Tibial nerve (tissue), 4 donors: ENCODE measurements at regions not wholly inside any gene's neighbourhood (a gene's known extent, or its start where the extent isn't known, plus 50 kb on each side); places are given as distances from the start of the nearest gene placed in this dataset.

Experiments used
- DNase-seq, 2 donors: peaks; one replicate each; pipeline ENCODE4 v3.0.0-alpha.2; 2019; ENCODE audit warnings: low spot score in 2 of 2
- H3K27ac ChIP-seq, 4 donors: fragments of 200-600 bp; sonication (generic) in 3 of 4; one replicate each; pipeline ENCODE4 v1.5.1; 2017 to 2019; ENCODE audit warnings: mild to moderate bottlenecking in 1 of 4
- H3K27me3 ChIP-seq, 2 donors: fragments of 200-600 bp; sonication (generic) in 1 of 2; one replicate each; pipeline versions ENCODE4 v1.5.1 to v1.6.0; 2017 to 2019
- H3K36me3 ChIP-seq, 3 donors: fragments of 200-600 bp; sonication (generic); one replicate each; pipeline ENCODE4 v1.5.1; 2018 to 2019
- H3K4me1 ChIP-seq, 4 donors: fragments of 200-600 bp; sonication (generic) in 3 of 4; one replicate each; pipeline ENCODE4 v1.5.1; 2017 to 2019
- H3K4me3 ChIP-seq, 4 donors: fragments of 200-600 bp; sonication (generic) in 3 of 4; one replicate each; pipeline ENCODE4 v1.5.1; 2017 to 2019; ENCODE audit warnings: mild to moderate bottlenecking in 1 of 4, moderate library complexity in 1 of 4
- H3K9me3 ChIP-seq, 4 donors: fragments of 200-600 bp; sonication (generic) in 3 of 4; one replicate each; pipeline ENCODE4 v1.5.1; 2017 to 2019
- EP300 ChIP-seq, 2 donors: sonication (generic); formaldehyde crosslinking; IDR thresholded peaks; one replicate each; pipeline ENCODE4 v1.6.1; 2017; ENCODE audit warnings: antibody characterized with exemption in 2 of 2, mild to moderate bottlenecking in 1 of 2
- POLR2A ChIP-seq, 2 donors: fragments of 450-650 bp; IDR thresholded peaks; one replicate each; pipeline ENCODE4 v1.6.1; 2017; ENCODE audit warnings: antibody characterized with exemption in 2 of 2, mild to moderate bottlenecking in 2 of 2, moderate library complexity in 2 of 2
- WGBS, 2 donors: methylation state at CpG; one replicate each; pipeline ENCODE4 v1.1.5; 2018; 5-methylcytosine and 5-hydroxymethylcytosine counted together
- TF ChIP-seq, protein P1 (sequence below), 5 experiments: fragments of 200-600 bp in 3 of 5; fragments of 450-650 bp in 2 of 5; sonication (generic) in 3 of 5; IDR thresholded peaks; one replicate each; pipeline ENCODE4 v1.5.1; 2016 to 2019; ENCODE audit warnings: antibody characterized with exemption in 5 of 5, mild to moderate bottlenecking in 3 of 5, moderate library complexity in 2 of 5

DNA sequence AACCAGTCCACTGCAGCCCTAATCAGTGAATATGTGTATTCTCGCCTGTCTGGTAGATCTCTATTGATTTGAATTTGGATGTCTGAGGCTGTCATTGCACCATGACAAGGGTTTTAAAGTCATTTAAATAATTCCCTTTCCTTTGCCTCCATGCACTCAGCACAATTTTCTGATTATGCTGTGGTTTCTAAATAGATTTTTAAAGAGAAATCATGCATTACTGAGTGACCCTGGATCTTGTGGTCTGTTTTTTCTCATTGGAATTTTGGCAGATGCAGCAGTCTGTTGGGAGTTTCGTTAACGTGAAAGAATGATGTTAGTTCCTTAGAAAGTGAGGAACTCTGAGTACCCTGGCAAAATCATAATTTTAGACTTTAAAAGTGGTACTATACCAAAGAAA lies 396.0 kb downstream of the LRRC70 start:
- H3K27me3 ChIP-seq = no peaks in the 10 kb centered on the region
- H3K4me3 ChIP-seq = no peak overlapping the region
- peak overlapping the region in 2 of 4 donors; percentile 40 to 68 for H3K27ac ChIP-seq
- H3K36me3 ChIP-seq = no peaks in the 10 kb centered on the region
- TF ChIP-seq, protein P1, sequence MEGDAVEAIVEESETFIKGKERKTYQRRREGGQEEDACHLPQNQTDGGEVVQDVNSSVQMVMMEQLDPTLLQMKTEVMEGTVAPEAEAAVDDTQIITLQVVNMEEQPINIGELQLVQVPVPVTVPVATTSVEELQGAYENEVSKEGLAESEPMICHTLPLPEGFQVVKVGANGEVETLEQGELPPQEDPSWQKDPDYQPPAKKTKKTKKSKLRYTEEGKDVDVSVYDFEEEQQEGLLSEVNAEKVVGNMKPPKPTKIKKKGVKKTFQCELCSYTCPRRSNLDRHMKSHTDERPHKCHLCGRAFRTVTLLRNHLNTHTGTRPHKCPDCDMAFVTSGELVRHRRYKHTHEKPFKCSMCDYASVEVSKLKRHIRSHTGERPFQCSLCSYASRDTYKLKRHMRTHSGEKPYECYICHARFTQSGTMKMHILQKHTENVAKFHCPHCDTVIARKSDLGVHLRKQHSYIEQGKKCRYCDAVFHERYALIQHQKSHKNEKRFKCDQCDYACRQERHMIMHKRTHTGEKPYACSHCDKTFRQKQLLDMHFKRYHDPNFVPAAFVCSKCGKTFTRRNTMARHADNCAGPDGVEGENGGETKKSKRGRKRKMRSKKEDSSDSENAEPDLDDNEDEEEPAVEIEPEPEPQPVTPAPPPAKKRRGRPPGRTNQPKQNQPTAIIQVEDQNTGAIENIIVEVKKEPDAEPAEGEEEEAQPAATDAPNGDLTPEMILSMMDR (IDR thresholded peaks at IDR 0.05) = no peak
- TF ChIP-seq POLR2A (IDR thresholded peaks at IDR 0.05) = no peak
- peak in 1 of 2 donors; percentile 71 for TF ChIP-seq EP300 (IDR thresholded peaks at IDR 0.05)
- 32 to 36% methylated on average over 3 of the region's 3 CpGs for WGBS, 2 donors
- H3K9me3 ChIP-seq = no peaks in the 10 kb centered on the region
- H3K4me1 ChIP-seq = peaks cover 0 to 23% (median 0%) of the 10 kb centered on the region in 4 donors
- peak in 1 of 2 donors; percentile 31 for DNase-seq

DNA sequence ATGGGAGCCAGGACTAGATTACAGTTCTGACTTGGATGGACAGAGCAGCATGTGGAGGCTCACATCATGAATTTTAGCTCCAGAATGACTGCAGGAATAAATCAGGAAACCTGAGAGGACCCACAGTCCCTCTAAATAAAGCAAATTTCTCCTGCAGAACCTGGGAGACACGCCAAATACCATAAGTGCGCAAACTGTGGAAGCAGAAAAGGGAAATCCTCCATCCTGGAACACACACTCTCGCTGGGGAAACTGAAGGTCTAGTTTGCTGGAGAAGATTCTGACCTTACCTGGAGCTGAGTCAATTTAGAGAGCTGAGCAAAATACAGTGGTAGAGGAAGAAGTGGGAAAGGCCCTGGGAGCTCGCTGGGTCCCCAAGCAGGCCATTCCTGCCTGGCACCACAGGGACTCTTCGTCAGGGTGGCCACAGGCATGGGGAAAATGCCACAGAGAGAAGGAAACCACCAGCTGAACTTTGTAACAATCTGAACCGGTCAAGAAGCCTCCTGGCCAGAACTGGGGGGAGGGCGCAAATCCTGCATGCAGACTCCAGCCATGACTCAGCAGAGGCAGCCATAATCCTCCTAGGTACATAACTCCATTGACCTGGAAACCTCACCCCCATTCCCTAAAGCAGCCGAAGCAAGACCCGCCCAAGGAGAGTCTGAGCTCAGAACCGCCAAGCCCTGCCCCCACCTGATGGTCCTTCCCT lies 390.9 kb downstream of the LRRC70 start:
- Histone ChIP-seq H3K36me3 (no peaks in the 10 kb centered on the region), H3K4me1 (peaks cover 0 to 7% (median 0%) of the 10 kb centered on the region in 4 donors), H3K27ac (no peak overlapping the region), H3K4me3 (no peak overlapping the region), H3K27me3 (no peaks in the 10 kb centered on the region), H3K9me3 (peaks cover 0 to 12% (median 0%) of the 10 kb centered on the region in 4 donors)
- DNase-seq = no peak
- TF ChIP-seq POLR2A (IDR thresholded peaks at IDR 0.05) (no peak), EP300 (IDR thresholded peaks at IDR 0.05) (no peak)
- TF ChIP-seq, protein P1 (IDR thresholded peaks at IDR 0.05) = no peak
- WGBS, 2 donors = 79 to 84% methylated on average over 10 of the region's 10 CpGs

DNA sequence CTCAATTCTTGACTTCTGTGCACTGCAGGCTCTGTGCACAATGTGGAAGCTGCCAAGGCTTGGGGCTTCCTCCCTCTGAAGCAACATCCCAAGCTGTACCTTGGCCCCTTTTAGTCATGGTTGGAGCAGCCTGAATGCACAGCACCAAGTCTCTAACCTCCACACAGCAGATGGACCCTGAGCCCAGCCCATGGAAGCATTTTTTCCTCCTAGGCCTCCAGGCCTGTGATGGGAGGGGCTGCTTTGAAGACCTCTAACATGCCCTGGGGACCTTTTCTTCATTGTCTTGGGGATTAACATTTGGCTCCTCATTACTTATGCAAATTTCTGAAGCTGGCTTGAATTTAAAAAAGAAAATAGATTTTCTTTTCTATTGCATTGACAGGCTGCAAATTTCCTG lies 385.8 kb downstream of the LRRC70 start:
- Histone ChIP-seq H3K9me3 (peaks cover 0 to 24% (median 0%) of the 10 kb centered on the region in 4 donors), H3K27ac (no peak overlapping the region), H3K36me3 (no peaks in the 10 kb centered on the region), H3K27me3 (no peaks in the 10 kb centered on the region), H3K4me3 (no peak overlapping the region), H3K4me1 (no peaks in the 10 kb centered on the region)
- TF ChIP-seq POLR2A (IDR thresholded peaks at IDR 0.05) = no peak
- no peak for TF ChIP-seq EP300 (IDR thresholded peaks at IDR 0.05)
- TF ChIP-seq, protein P1 (IDR thresholded peaks at IDR 0.05) = no peak
- no peak for DNase-seq

DNA sequence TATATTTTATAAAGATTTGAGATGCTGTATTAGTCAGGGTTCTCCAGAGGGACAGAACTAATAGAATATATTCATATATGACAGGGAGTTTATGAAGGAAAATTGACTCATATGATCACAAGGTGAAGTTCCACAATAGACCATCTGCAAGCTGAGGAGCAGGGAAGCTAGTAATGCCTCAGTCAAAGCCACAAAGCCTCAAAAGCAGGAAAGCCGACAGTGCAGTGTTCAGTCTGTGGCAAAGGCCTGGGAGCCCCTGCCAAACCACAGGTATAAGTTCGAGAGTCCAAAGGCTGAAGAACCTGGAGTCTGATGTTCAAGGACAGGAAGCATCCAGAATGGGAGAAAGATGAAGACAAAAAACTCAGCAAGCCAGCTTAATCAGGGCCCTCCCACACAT lies 382.2 kb downstream of the LRRC70 start:
- no peaks in the 10 kb centered on the region for H3K4me1 ChIP-seq
- 80 to 87% methylated on average over 2 of the region's 2 CpGs for WGBS, 2 donors
- DNase-seq = no peak
- H3K9me3 ChIP-seq = peaks cover 0 to 23% (median 0%) of the 10 kb centered on the region in 4 donors
- H3K27me3 ChIP-seq = no peaks in the 10 kb centered on the region
- no peak overlapping the region for H3K27ac ChIP-seq
- TF ChIP-seq POLR2A (IDR thresholded peaks at IDR 0.05) (no peak), EP300 (IDR thresholded peaks at IDR 0.05) (no peak)
- TF ChIP-seq, protein P1 (IDR thresholded peaks at IDR 0.05) = no peak
- no peaks in the 10 kb centered on the region for H3K36me3 ChIP-seq
- H3K4me3 ChIP-seq = no peak overlapping the region

DNA sequence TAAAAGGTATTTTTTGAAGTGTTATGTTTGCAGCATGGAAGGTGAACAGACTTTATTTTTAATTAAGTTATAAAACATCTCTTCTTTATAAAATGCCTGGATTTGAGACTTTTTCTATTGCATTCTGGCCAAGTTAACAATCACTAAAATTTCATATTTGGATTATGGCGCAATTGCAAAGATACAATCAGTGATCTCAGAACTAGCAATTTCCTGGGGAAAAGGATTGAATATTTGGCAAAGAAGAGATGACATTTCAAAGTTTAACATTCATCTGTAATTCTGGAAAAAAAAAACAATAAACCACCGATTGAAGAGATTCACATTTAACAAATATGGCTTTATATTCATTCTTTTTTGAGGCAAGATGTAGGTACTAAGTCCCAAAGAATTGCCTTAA lies 378.0 kb downstream of the LRRC70 start:
- no peak for DNase-seq
- WGBS, 2 donors = 40 to 43% methylated on average over 2 of the region's 2 CpGs
- H3K27ac ChIP-seq = no peak overlapping the region
- no peak overlapping the region for H3K4me3 ChIP-seq
- no peak for TF ChIP-seq EP300 (IDR thresholded peaks at IDR 0.05)
- TF ChIP-seq, protein P1 (IDR thresholded peaks at IDR 0.05) = no peak
- no peak for TF ChIP-seq POLR2A (IDR thresholded peaks at IDR 0.05)
- H3K4me1 ChIP-seq = no peaks in the 10 kb centered on the region
- H3K9me3 ChIP-seq = no peaks in the 10 kb centered on the region
- no peaks in the 10 kb centered on the region for H3K36me3 ChIP-seq
- no peaks in the 10 kb centered on the region for H3K27me3 ChIP-seq
